ENCODE measurements at regions not wholly inside any gene's neighbourhood (a gene's known extent, or its start where the extent isn't known, plus 50 kb on each side); places are given as distances from the start of the nearest gene placed in this dataset.

DNA sequence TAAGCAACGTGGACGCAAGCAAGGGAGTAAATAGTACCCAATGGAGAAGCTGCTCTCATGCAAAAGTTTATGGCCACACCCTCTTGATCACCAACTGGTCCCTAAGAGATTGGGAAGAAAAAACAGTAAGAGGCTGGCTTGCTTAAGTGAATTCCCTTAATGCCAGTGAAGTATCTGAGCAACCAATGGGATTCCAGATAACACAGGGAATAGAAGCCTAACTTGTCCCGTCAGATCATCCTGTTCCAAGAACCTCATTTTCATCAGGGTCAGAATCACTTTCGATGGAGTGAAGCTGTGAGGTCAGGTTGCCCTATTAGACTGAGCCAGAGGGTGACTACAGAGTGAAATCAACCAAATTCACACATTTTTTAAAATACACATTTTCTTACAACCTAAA lies 104.3 kb downstream of the CD47 start:
- POLR2A ChIA-PET (ENCODE audit: low non-redundant PET), result no interaction called here
- TF ChIP-seq CTCF (conservative IDR thresholded peaks at IDR 0.05; ENCODE audit: low read depth), result no peak
- DNase-seq (ENCODE audit: low spot score), result no peak
- H3K27ac ChIP-seq, result no peak overlapping the region
- CTCF ChIA-PET, result interaction anchor here (1.7 kb wide), 1 partner anchor 59 kb away, joined by 5 read pairs; no protein-coding TSS in a partner anchor

GRCh38 chr3:107985496-107985895 lies 105.3 kb downstream of the CD47 start:
- no peak for TF ChIP-seq CTCF (conservative IDR thresholded peaks at IDR 0.05; ENCODE audit: low read depth)
- ChIA-PET CTCF (interaction anchor here (0.5 kb wide), 1 partner anchor 39 kb away, joined by 4 read pairs; no protein-coding TSS in a partner anchor), POLR2A (ENCODE audit: low non-redundant PET) (no interaction called here)
- DNase-seq (ENCODE audit: low spot score), result no peak
- H3K27ac ChIP-seq, result no peak overlapping the region

- CTCF ChIA-PET, result no interaction called here
- no peak for TF ChIP-seq CTCF (conservative IDR thresholded peaks at IDR 0.05; ENCODE audit: low read depth)
- POLR2A ChIA-PET (ENCODE audit: low non-redundant PET), result no interaction called here
- no peak for DNase-seq (ENCODE audit: low spot score)
- no peak overlapping the region for H3K27ac ChIP-seq
These were observed 107.6 kb downstream of the CD47 start for GRCh38 chr3:107983247-107983646.

GRCh38 chr3:107982165-107982564 lies 108.7 kb downstream of the CD47 start:
- H3K27ac ChIP-seq, result no peak overlapping the region
- no peak for TF ChIP-seq CTCF (conservative IDR thresholded peaks at IDR 0.05; ENCODE audit: low read depth)
- ChIA-PET CTCF (interaction anchor here (0.5 to 1.0 kb wide), 3 partner anchors 54 to 179 kb away, joined by 3 to 4 read pairs (median 3); no protein-coding TSS in a partner anchor), POLR2A (ENCODE audit: low non-redundant PET) (no interaction called here)
- DNase-seq (ENCODE audit: low spot score), result no peak

- POLR2A ChIA-PET (ENCODE audit: low non-redundant PET), result no interaction called here
- no peak for DNase-seq (ENCODE audit: low spot score)
- no peak for TF ChIP-seq CTCF (conservative IDR thresholded peaks at IDR 0.05; ENCODE audit: low read depth)
- CTCF ChIA-PET, result interaction anchor here (0.5 to 1.0 kb wide), 3 partner anchors 54 to 178 kb away, joined by 3 to 4 read pairs (median 3); no protein-coding TSS in a partner anchor
- H3K27ac ChIP-seq, result no peak overlapping the region
These were observed 109.2 kb downstream of the CD47 start for GRCh38 chr3:107981471-107982111.

- TF ChIP-seq CTCF (conservative IDR thresholded peaks at IDR 0.05; ENCODE audit: low read depth), result no peak
- POLR2A ChIA-PET (ENCODE audit: low non-redundant PET), result no interaction called here
- CTCF ChIA-PET, result no interaction called here
These were observed 111.3 kb downstream of the CD47 start for GRCh38 chr3:107979538-107979937.

More at GRCh38 chr3:107979538-107979937, 111.3 kb downstream of the CD47 start:
- H3K27ac ChIP-seq, result no peak overlapping the region
- DNase-seq (ENCODE audit: low spot score), result no peak
